ENCODE measurements at regions not wholly inside any gene's neighbourhood (a gene's known extent, or its start where the extent isn't known, plus 50 kb on each side); places are given as distances from the start of the nearest gene placed in this dataset.

- H3K4me3 ChIP-seq (ENCODE audit: low read depth, low read length) = no peak overlapping the region
- DNase-seq = no peak
- no peaks in the 10 kb centered on the region for H3K27me3 ChIP-seq (replicated peaks)
- H3K27ac ChIP-seq = no peak overlapping the region
- TF ChIP-seq CTCF (IDR thresholded peaks at IDR 0.05; ENCODE audit: low read depth, low read length, missing control alignments) = no peak
- no peaks in the 10 kb centered on the region for H3K36me3 ChIP-seq (replicated peaks)
- in situ Hi-C loops (cut with HindIII; ENCODE audit: low pct_ligation_motif_present, low sequenced_read_pairs) = loop anchor here (25.0 kb wide), 1 partner anchor 1189 kb away; no protein-coding TSS in a partner anchor
Measured at GRCh38 chr10:44851413-44851812, 59.7 kb upstream of the TMEM72 start.

GRCh38 chr10:44851881-44852280 lies 59.3 kb upstream of the TMEM72 start:
- TF ChIP-seq CTCF (IDR thresholded peaks at IDR 0.05; ENCODE audit: low read depth, low read length, missing control alignments) = no peak
- no peak overlapping the region for H3K27ac ChIP-seq
- in situ Hi-C loops (cut with HindIII; ENCODE audit: low pct_ligation_motif_present, low sequenced_read_pairs) = loop anchor here (25.0 kb wide), 1 partner anchor 1190 kb away; no protein-coding TSS in a partner anchor
- H3K36me3 ChIP-seq (replicated peaks) = no peaks in the 10 kb centered on the region
- H3K4me3 ChIP-seq (ENCODE audit: low read depth, low read length) = no peak overlapping the region
- DNase-seq = no peak
- H3K27me3 ChIP-seq (replicated peaks) = no peaks in the 10 kb centered on the region

- DNase-seq = no peak
- H3K36me3 ChIP-seq (replicated peaks) = no peaks in the 10 kb centered on the region
- H3K4me3 ChIP-seq (ENCODE audit: low read depth, low read length) = no peak overlapping the region
- in situ Hi-C loops (cut with HindIII; ENCODE audit: low pct_ligation_motif_present, low sequenced_read_pairs) = loop anchor here (25.0 kb wide), 1 partner anchor 1191 kb away; no protein-coding TSS in a partner anchor
- H3K27me3 ChIP-seq (replicated peaks) = no peaks in the 10 kb centered on the region
- TF ChIP-seq CTCF (IDR thresholded peaks at IDR 0.05; ENCODE audit: low read depth, low read length, missing control alignments) = peak; percentile 86
- no peak overlapping the region for H3K27ac ChIP-seq
Measured at GRCh38 chr10:44853148-44853734, 57.9 kb upstream of the TMEM72 start.

- Histone ChIP-seq H3K27me3 (replicated peaks) (no peaks in the 10 kb centered on the region), H3K4me3 (ENCODE audit: low read depth, low read length) (no peak overlapping the region), H3K27ac (no peak overlapping the region), H3K36me3 (replicated peaks) (no peaks in the 10 kb centered on the region)
- DNase-seq = no peak
- TF ChIP-seq CTCF (IDR thresholded peaks at IDR 0.05; ENCODE audit: low read depth, low read length, missing control alignments) = no peak
- in situ Hi-C loops (cut with HindIII; ENCODE audit: low pct_ligation_motif_present, low sequenced_read_pairs) = loop anchor here (25.0 kb wide), 1 partner anchor 1191 kb away; no protein-coding TSS in a partner anchor
Measured at GRCh38 chr10:44853796-44854195, 57.3 kb upstream of the TMEM72 start.

GRCh38 chr10:44854693-44855350 lies 56.3 kb upstream of the TMEM72 start:
- in situ Hi-C loops (cut with HindIII; ENCODE audit: low pct_ligation_motif_present, low sequenced_read_pairs) = loop anchor here (25.0 kb wide), 1 partner anchor 1193 kb away; no protein-coding TSS in a partner anchor
- no peak overlapping the region for H3K4me3 ChIP-seq (ENCODE audit: low read depth, low read length)

More at GRCh38 chr10:44854693-44855350, 56.3 kb upstream of the TMEM72 start:
- TF ChIP-seq CTCF (IDR thresholded peaks at IDR 0.05; ENCODE audit: low read depth, low read length, missing control alignments) = no peak
- no peak overlapping the region for H3K27ac ChIP-seq
- H3K27me3 ChIP-seq (replicated peaks) = no peaks in the 10 kb centered on the region
- no peak for DNase-seq
- H3K36me3 ChIP-seq (replicated peaks) = no peaks in the 10 kb centered on the region
